ENCODE measurements at regions not wholly inside any gene's neighbourhood (a gene's known extent, or its start where the extent isn't known, plus 50 kb on each side); places are given as distances from the start of the nearest gene placed in this dataset.

GRCh38 chr11:32033067-32033466 lies 57.8 kb upstream of the RCN1 start (continued):
- TF ChIP-seq ZBTB34 (CRISPR knock-in tag; IDR thresholded peaks at IDR 0.05): no peak

DNA sequence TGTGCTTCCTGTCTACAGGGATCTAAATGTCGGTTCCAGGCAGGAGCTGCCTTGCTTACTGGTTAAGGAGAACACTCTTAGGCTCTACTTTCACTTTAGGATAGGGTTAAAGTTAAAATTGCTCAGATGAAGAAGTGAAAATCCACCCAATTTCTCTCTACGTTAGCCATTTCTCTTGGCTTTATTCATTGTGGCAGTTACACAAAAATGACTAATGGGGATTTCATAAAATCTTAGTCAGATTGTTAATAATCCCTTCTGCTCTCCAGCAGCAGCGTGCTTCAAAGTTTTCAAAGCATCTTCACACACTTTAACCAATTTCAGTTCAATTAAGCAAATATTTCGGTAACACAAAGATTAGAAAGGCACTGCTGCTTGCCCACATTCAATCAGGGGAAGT lies 58.4 kb upstream of the RCN1 start:
- TF ChIP-seq ZC3H11A (IDR thresholded peaks at IDR 0.05; ENCODE audit: low read depth, low read length) (no peak), ZNF197 (CRISPR knock-in tag; IDR thresholded peaks at IDR 0.05; ENCODE audit: low read depth) (no peak), JUN (IDR thresholded peaks at IDR 0.05; ENCODE audit: borderline replicate concordance, low read depth, low read length) (no peak), JUN (CRISPR knock-in tag; IDR thresholded peaks at IDR 0.05; ENCODE audit: borderline replicate concordance) (no peak), ZNF79 (CRISPR knock-in tag; IDR thresholded peaks at IDR 0.05; ENCODE audit: low read depth) (no peak), IFI16 (CRISPR knock-in tag; IDR thresholded peaks at IDR 0.05) (no peak), CBX3 (IDR thresholded peaks at IDR 0.05; ENCODE audit: borderline replicate concordance in 1 of 2, low read length in 2 of 2) (no peak), ZSCAN32 (CRISPR knock-in tag; IDR thresholded peaks at IDR 0.05) (no peak), RBM39 (optimal IDR thresholded peaks at IDR 0.05; ENCODE audit: low read depth, low read length) (no peak), EP400 (IDR thresholded peaks at IDR 0.05) (no peak), POLR3G (IDR thresholded peaks at IDR 0.05; ENCODE audit: extremely low read depth, insufficient read length, insufficient replicate concordance) (no peak)
- TF ChIP-seq, protein P1, sequence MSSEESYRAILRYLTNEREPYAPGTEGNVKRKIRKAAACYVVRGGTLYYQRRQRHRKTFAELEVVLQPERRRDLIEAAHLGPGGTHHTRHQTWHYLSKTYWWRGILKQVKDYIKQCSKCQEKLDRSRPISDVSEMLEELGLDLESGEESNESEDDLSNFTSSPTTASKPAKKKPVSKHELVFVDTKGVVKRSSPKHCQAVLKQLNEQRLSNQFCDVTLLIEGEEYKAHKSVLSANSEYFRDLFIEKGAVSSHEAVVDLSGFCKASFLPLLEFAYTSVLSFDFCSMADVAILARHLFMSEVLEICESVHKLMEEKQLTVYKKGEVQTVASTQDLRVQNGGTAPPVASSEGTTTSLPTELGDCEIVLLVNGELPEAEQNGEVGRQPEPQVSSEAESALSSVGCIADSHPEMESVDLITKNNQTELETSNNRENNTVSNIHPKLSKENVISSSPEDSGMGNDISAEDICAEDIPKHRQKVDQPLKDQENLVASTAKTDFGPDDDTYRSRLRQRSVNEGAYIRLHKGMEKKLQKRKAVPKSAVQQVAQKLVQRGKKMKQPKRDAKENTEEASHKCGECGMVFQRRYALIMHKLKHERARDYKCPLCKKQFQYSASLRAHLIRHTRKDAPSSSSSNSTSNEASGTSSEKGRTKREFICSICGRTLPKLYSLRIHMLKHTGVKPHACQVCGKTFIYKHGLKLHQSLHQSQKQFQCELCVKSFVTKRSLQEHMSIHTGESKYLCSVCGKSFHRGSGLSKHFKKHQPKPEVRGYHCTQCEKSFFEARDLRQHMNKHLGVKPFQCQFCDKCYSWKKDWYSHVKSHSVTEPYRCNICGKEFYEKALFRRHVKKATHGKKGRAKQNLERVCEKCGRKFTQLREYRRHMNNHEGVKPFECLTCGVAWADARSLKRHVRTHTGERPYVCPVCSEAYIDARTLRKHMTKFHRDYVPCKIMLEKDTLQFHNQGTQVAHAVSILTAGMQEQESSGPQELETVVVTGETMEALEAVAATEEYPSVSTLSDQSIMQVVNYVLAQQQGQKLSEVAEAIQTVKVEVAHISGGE (CRISPR knock-in tag; IDR thresholded peaks at IDR 0.05): no peak
- Histone ChIP-seq H3K79me2 (ENCODE audit: control insufficient read depth, insufficient read depth, low read length) (no peaks in the 10 kb centered on the region), H3K9me1 (ENCODE audit: control insufficient read depth, insufficient read depth, low read length) (no peaks in the 10 kb centered on the region), H3K36me3 (ENCODE audit: control insufficient read depth, insufficient read depth, low read length) (no peaks in the 10 kb centered on the region), H3K4me2 (ENCODE audit: insufficient read depth, low read length) (no peak overlapping the region), H3K4me1 (replicated peaks in 1 of 2; ENCODE audit: control insufficient read depth in 2 of 2, insufficient read depth in 2 of 2, low read length in 2 of 2) (no peaks in the 10 kb centered on the region), H3K27me3 (ENCODE audit: control insufficient read depth in 2 of 2, insufficient read depth in 2 of 2, low read length in 2 of 2) (peaks cover 4 to 8% of the 10 kb centered on the region in 2 experiments), H3K9me3 (replicated peaks; ENCODE audit: control insufficient read depth, insufficient read depth, low read depth, low read length) (no peaks in the 10 kb centered on the region), H3K4me3 (no peak overlapping the region), H2AFZ (ENCODE audit: low read depth, low read length) (no peak overlapping the region), H4K20me1 (replicated peaks; ENCODE audit: control insufficient read depth, insufficient read depth, low read length) (no peaks in the 10 kb centered on the region), H3K27ac (ENCODE audit: extremely low read depth, low read depth, low read length) (no peak overlapping the region), H3K9ac (ENCODE audit: insufficient read depth in 1 of 2, low read depth in 2 of 2, low read length in 2 of 2) (no peak overlapping the region)
- ATAC-seq: no peak
- DNase-seq (ENCODE audit: extremely low read depth in 1 of 4, low spot score in 3 of 4): no peak
- WGBS (ENCODE audit: insufficient coverage, low coverage, missing lambda C conversion rate): 0% methylated on average over 4 of the region's 4 CpGs
- CTCF ChIA-PET (ENCODE audit: low intra/inter-chr PET ratio): no interaction called here
- FAIRE-seq: no peak
- POLR2A ChIA-PET: no interaction called here
- in situ Hi-C loops (cut with MboI) (no loop called here), intact Hi-C loops (cut with micrococcal nuclease) (no loop called here)
- BruUV-seq (replicated peaks): no TSS peak
